ENCODE measurements at regions not wholly inside any gene's neighbourhood (a gene's known extent, or its start where the extent isn't known, plus 50 kb on each side); places are given as distances from the start of the nearest gene placed in this dataset.

DNA sequence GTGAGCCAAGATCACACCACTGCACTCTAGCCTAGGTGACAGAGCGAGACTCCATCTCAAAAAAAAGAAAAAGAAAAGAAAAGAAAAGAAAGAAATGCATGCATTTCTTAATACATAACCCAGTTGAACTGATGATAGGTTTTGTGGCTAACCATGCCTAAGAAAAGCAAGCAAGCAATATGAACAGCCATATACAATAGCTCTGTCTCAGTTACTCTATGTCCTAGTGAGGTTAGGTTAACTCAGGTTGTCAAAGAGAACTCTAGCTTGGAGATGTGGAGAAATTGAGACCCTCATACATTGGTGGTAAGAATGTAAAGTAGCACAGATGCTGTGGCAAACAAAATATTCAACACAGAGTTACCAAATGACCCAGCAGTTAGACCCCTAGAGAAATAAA, 167.0 kb upstream of the RASGEF1B start:
- TF ChIP-seq, protein P1, sequence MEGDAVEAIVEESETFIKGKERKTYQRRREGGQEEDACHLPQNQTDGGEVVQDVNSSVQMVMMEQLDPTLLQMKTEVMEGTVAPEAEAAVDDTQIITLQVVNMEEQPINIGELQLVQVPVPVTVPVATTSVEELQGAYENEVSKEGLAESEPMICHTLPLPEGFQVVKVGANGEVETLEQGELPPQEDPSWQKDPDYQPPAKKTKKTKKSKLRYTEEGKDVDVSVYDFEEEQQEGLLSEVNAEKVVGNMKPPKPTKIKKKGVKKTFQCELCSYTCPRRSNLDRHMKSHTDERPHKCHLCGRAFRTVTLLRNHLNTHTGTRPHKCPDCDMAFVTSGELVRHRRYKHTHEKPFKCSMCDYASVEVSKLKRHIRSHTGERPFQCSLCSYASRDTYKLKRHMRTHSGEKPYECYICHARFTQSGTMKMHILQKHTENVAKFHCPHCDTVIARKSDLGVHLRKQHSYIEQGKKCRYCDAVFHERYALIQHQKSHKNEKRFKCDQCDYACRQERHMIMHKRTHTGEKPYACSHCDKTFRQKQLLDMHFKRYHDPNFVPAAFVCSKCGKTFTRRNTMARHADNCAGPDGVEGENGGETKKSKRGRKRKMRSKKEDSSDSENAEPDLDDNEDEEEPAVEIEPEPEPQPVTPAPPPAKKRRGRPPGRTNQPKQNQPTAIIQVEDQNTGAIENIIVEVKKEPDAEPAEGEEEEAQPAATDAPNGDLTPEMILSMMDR (IDR thresholded peaks at IDR 0.05): no peak
- no peak for TF ChIP-seq ZFX (IDR thresholded peaks at IDR 0.05; ENCODE audit: borderline replicate concordance)
- H3K27ac ChIP-seq: no peak overlapping the region

- no peak for TF ChIP-seq ZFX (IDR thresholded peaks at IDR 0.05; ENCODE audit: borderline replicate concordance)
- TF ChIP-seq, protein P1 (IDR thresholded peaks at IDR 0.05): no peak
- H3K27ac ChIP-seq: no peak overlapping the region
Measured at GRCh38 chr4:81635739-81636138, 164.0 kb upstream of the RASGEF1B start.

- H3K27ac ChIP-seq: no peak overlapping the region
- no peak for TF ChIP-seq ZFX (IDR thresholded peaks at IDR 0.05; ENCODE audit: borderline replicate concordance)
- TF ChIP-seq, protein P1 (IDR thresholded peaks at IDR 0.05): no peak
Measured at GRCh38 chr4:81634766-81635549, 163.3 kb upstream of the RASGEF1B start.

- TF ChIP-seq, protein P1 (IDR thresholded peaks at IDR 0.05): no peak
- no peak for TF ChIP-seq ZFX (IDR thresholded peaks at IDR 0.05; ENCODE audit: borderline replicate concordance)
Measured at GRCh38 chr4:81634165-81634564, 162.5 kb upstream of the RASGEF1B start.

DNA sequence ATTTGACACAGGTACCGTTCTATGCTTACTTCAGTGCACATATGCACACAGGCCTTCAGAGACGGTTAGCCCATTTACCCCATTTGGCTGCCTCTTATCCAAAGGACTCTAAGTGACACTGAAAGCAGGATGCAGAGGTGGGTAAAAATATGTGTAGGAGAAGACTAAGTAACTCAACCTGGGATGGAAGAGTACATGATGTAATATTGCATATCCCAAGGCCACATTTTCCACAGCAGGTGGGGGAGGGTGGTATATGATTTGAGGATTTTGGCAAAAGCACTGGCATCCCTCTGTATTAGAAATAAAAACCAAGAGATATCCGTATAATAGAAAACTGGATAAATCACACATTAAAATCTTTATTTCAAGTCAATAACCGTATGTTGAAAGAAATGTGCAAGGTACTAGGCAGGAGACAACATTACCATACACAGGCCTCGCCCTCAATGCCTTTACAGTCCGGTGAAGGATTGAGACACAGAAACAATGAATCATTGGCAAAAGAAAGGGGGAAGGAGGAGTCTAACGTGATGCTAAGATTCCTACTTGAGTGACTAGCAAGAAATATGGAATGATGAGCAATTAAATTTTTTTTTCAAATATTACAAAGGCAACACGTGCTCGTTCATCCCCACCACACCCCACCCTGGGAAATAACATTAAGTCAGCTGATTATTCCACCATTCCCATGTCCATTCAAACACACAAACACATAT, 161.0 kb upstream of the RASGEF1B start:
- peak overlapping the region; percentile 29; the same call in 1 of the 2 replicates for H3K27ac ChIP-seq
- no peak for TF ChIP-seq ZFX (IDR thresholded peaks at IDR 0.05; ENCODE audit: borderline replicate concordance)
- TF ChIP-seq, protein P1 (IDR thresholded peaks at IDR 0.05): no peak

More at GRCh38 chr4:81634165-81634564, 162.5 kb upstream of the RASGEF1B start:
- no peak overlapping the region for H3K27ac ChIP-seq

DNA sequence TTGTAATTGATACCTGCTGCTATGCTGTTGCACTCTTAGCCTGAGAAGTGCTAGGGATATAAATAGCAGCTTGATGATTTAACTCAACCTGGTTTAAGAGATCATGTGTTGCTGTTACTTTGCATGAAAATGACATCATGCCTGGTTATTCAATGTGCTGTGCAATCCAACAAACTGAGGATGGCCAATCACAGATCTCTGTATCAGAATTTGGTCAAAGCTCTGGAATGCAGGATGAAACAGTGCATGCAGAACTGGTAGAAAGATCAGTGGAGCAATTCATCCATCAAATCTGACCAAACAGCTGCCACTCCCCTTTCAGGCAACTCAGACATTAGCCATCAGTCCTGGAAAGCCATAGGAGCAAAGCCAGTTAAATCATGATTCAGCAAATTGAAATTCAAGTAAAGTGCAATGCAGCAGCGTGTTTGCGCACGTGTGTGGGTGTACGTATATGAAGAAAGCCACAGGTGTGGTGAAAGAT, 160.3 kb upstream of the RASGEF1B start:
- no peak for TF ChIP-seq ZFX (IDR thresholded peaks at IDR 0.05; ENCODE audit: borderline replicate concordance)
- TF ChIP-seq, protein P1 (IDR thresholded peaks at IDR 0.05): no peak
- peak overlapping the region; percentile 29; the same call in 1 of the 2 replicates for H3K27ac ChIP-seq

DNA sequence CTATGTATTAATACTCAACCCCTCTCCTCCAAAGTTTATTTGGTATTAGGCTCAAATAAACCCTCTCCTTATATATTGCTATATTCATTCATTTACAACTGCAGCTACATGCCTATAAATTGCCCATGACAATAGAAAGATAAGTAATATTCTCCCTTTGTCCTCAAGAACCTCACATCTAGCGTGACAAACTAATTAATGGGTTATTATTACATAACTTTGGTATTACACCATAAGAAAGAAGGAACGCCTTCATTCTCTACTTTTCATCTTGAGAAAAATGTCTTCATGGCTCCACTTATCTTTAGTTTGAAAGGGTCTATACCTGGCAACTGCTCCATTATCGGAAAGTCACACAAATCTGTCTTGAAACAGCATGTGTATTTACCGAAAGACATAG, 157.7 kb upstream of the RASGEF1B start:
- TF ChIP-seq, protein P1 (IDR thresholded peaks at IDR 0.05): no peak
- no peak for TF ChIP-seq ZFX (IDR thresholded peaks at IDR 0.05; ENCODE audit: borderline replicate concordance)
- no peak overlapping the region for H3K27ac ChIP-seq

All from 22Rv1 (cell line).